BLaER1 treated with 17β-estradiol and CSF1 and Interleukin-3, amounts not matched to agents 10 nM and 100 nM (cell line): ENCODE measurements at regions not wholly inside any gene's neighbourhood (a gene's known extent, or its start where the extent isn't known, plus 50 kb on each side); places are given as distances from the start of the nearest gene placed in this dataset.
"Not testable (repeated sequence)": the region's sequence is repeated elsewhere in the genome, so short reads cannot be mapped to it uniquely, and the experiment has no call there.

Experiments used
- H3K27ac ChIP-seq, 11 experiments: shearing (Covaris generic); formaldehyde crosslinking; 2 replicates each; pipeline ENCODE4 v1.8.1; 2022
- H3K27me3 ChIP-seq, 11 experiments: shearing (Covaris generic); formaldehyde crosslinking; 2 replicates each; pipeline ENCODE4 v1.8.1; 2022
- H3K36me3 ChIP-seq, 11 experiments: shearing (Covaris generic); formaldehyde crosslinking; 2 replicates each; pipeline ENCODE4 v1.8.1; 2022
- H3K4me1 ChIP-seq, 10 experiments: shearing (Covaris generic); formaldehyde crosslinking; 2 replicates each; pipeline ENCODE4 v1.8.1; 2022
- H3K4me2 ChIP-seq, 11 experiments: shearing (Covaris generic); formaldehyde crosslinking; 2 replicates each; pipeline ENCODE4 v1.8.1; 2022
- H3K4me3 ChIP-seq, 10 experiments: shearing (Covaris generic); formaldehyde crosslinking; 2 replicates each; pipeline ENCODE4 v1.8.1; 2022
- H3K9ac ChIP-seq, 11 experiments: shearing (Covaris generic); formaldehyde crosslinking; 2 replicates each; pipeline ENCODE4 v1.8.1; 2022
- H3K9me3 ChIP-seq, 11 experiments: shearing (Covaris generic); formaldehyde crosslinking; replicated peaks in 1 of 11; 2 replicates each; pipeline ENCODE4 v1.8.1; 2022
- H4K20me1 ChIP-seq, 11 experiments: shearing (Covaris generic); formaldehyde crosslinking; 2 replicates each; pipeline ENCODE4 v1.8.1; 2022
- Cebpa-rat ChIP-seq, 11 experiments: shearing (Covaris generic); IDR thresholded peaks; 2 replicates each; pipeline ENCODE4 v1.8.1; 2022

- H4K20me1 ChIP-seq: no peaks in the 10 kb centered on the region
- no peak overlapping the region for H3K4me3 ChIP-seq
- no peak overlapping the region for H3K4me2 ChIP-seq
- TF ChIP-seq Cebpa-rat (IDR thresholded peaks at IDR 0.05): no peak
- H3K9ac ChIP-seq: no peak overlapping the region
- H3K27me3 ChIP-seq: no peaks in the 10 kb centered on the region
- H3K27ac ChIP-seq: no peak overlapping the region
- H3K36me3 ChIP-seq: no peaks in the 10 kb centered on the region
- H3K9me3 ChIP-seq: no peaks in the 10 kb centered on the region
- H3K4me1 ChIP-seq: peaks cover 6 to 50% (median 12%) of the 10 kb centered on the region in 10 experiments; a peak in 19 of 20 replicates
Observed at GRCh38 chr9:75456698-75457097, 368.4 kb downstream of the OSTF1 start.

- Histone ChIP-seq H3K4me1 (peaks cover 6 to 41% (median 12%) of the 10 kb centered on the region in 10 experiments; a peak in 19 of 20 replicates), H3K4me2 (no peak overlapping the region), H3K9ac (no peak overlapping the region), H3K27me3 (no peaks in the 10 kb centered on the region), H3K36me3 (no peaks in the 10 kb centered on the region), H3K4me3 (no peak overlapping the region), H3K27ac (no peak overlapping the region), H3K9me3 (no peaks in the 10 kb centered on the region), H4K20me1 (no peaks in the 10 kb centered on the region)
- TF ChIP-seq Cebpa-rat (IDR thresholded peaks at IDR 0.05): no peak
Observed at GRCh38 chr9:75457474-75458011, 369.2 kb downstream of the OSTF1 start.

- peaks cover 6 to 23% (median 12%) of the 10 kb centered on the region in 10 experiments; a peak in 19 of 20 replicates for H3K4me1 ChIP-seq
- not testable (repeated sequence) for H3K9ac ChIP-seq, H3K27ac ChIP-seq, H3K9me3 ChIP-seq, H3K27me3 ChIP-seq, H3K4me3 ChIP-seq, H3K36me3 ChIP-seq, H4K20me1 ChIP-seq, H3K4me2 ChIP-seq
Observed at GRCh38 chr9:75459311-75459710, 371.0 kb downstream of the OSTF1 start.

GRCh38 chr9:75461183-75461582, 372.9 kb downstream of the OSTF1 start:
- no peak overlapping the region for H3K4me2 ChIP-seq
- no peak overlapping the region for H3K4me3 ChIP-seq

GRCh38 chr9:75462866-75463265, 374.6 kb downstream of the OSTF1 start:
- Histone ChIP-seq H3K9me3 (no peaks in the 10 kb centered on the region), H3K4me3 (no peak overlapping the region), H3K36me3 (no peaks in the 10 kb centered on the region), H3K4me2 (no peak overlapping the region), H4K20me1 (no peaks in the 10 kb centered on the region), H3K27ac (no peak overlapping the region), H3K4me1 (no peaks in the 10 kb centered on the region), H3K9ac (no peak overlapping the region), H3K27me3 (no peaks in the 10 kb centered on the region)
- no peak for TF ChIP-seq Cebpa-rat (IDR thresholded peaks at IDR 0.05)

More at GRCh38 chr9:75461183-75461582, 372.9 kb downstream of the OSTF1 start:
- Histone ChIP-seq H3K9ac (no peak overlapping the region), H3K36me3 (no peaks in the 10 kb centered on the region), H3K4me1 (peaks cover 0 to 5% (median 0%) of the 10 kb centered on the region in 10 experiments; a peak in 5 of 20 replicates), H4K20me1 (no peaks in the 10 kb centered on the region), H3K27ac (no peak overlapping the region), H3K27me3 (no peaks in the 10 kb centered on the region), H3K9me3 (no peaks in the 10 kb centered on the region)
- TF ChIP-seq Cebpa-rat (IDR thresholded peaks at IDR 0.05): no peak

- H3K4me3 ChIP-seq: no peak overlapping the region
- no peaks in the 10 kb centered on the region for H3K36me3 ChIP-seq
- H3K4me2 ChIP-seq: no peak overlapping the region
- H3K4me1 ChIP-seq: no peaks in the 10 kb centered on the region
- TF ChIP-seq Cebpa-rat (IDR thresholded peaks at IDR 0.05): no peak
- no peak overlapping the region for H3K27ac ChIP-seq
- no peaks in the 10 kb centered on the region for H4K20me1 ChIP-seq
- H3K27me3 ChIP-seq: no peaks in the 10 kb centered on the region
- no peaks in the 10 kb centered on the region for H3K9me3 ChIP-seq
- H3K9ac ChIP-seq: no peak overlapping the region
Observed at GRCh38 chr9:75463871-75464270, 375.6 kb downstream of the OSTF1 start.

GRCh38 chr9:75464726-75465125, 376.4 kb downstream of the OSTF1 start:
- Histone ChIP-seq H3K4me2 (no peak overlapping the region), H3K9ac (no peak overlapping the region)
- no peak for TF ChIP-seq Cebpa-rat (IDR thresholded peaks at IDR 0.05)

GRCh38 chr9:75467142-75467541, 378.8 kb downstream of the OSTF1 start:
- Histone ChIP-seq H3K27ac (no peak overlapping the region), H3K4me3 (no peak overlapping the region), H3K9me3 (no peaks in the 10 kb centered on the region), H3K27me3 (no peaks in the 10 kb centered on the region), H3K4me1 (peaks cover 12 to 17% (median 16%) of the 10 kb centered on the region in 10 experiments), H3K36me3 (no peaks in the 10 kb centered on the region), H4K20me1 (no peaks in the 10 kb centered on the region), H3K4me2 (no peak overlapping the region), H3K9ac (no peak overlapping the region)
- no peak for TF ChIP-seq Cebpa-rat (IDR thresholded peaks at IDR 0.05)

More at GRCh38 chr9:75464726-75465125, 376.4 kb downstream of the OSTF1 start:
- H3K36me3 ChIP-seq: no peaks in the 10 kb centered on the region
- no peaks in the 10 kb centered on the region for H3K27me3 ChIP-seq
- no peaks in the 10 kb centered on the region for H3K9me3 ChIP-seq
- no peak overlapping the region for H3K27ac ChIP-seq
- no peaks in the 10 kb centered on the region for H4K20me1 ChIP-seq
- no peaks in the 10 kb centered on the region for H3K4me1 ChIP-seq
- no peak overlapping the region for H3K4me3 ChIP-seq

- Histone ChIP-seq H3K4me3 (no peak overlapping the region), H4K20me1 (no peaks in the 10 kb centered on the region), H3K27ac (no peak overlapping the region; a peak in 1 of 22 replicates), H3K4me1 (peaks cover 12 to 20% (median 18%) of the 10 kb centered on the region in 10 experiments), H3K36me3 (no peaks in the 10 kb centered on the region), H3K9ac (no peak overlapping the region), H3K9me3 (peaks cover 0 to 2% (median 0%) of the 10 kb centered on the region in 11 experiments; a peak in 2 of 22 replicates), H3K27me3 (no peaks in the 10 kb centered on the region), H3K4me2 (peak overlapping the region; percentile 37 to 82 (median 73); a peak in 21 of 22 replicates)
- no peak for TF ChIP-seq Cebpa-rat (IDR thresholded peaks at IDR 0.05)
Observed at GRCh38 chr9:75471549-75472114, 383.3 kb downstream of the OSTF1 start.

- peaks cover 5 to 12% (median 10%) of the 10 kb centered on the region in 11 experiments; a peak in 19 of 22 replicates for H3K9me3 ChIP-seq
- H3K9ac ChIP-seq: no peak overlapping the region
- peaks cover 0 to 10% (median under 1%) of the 10 kb centered on the region in 10 experiments; a peak in 7 of 20 replicates for H3K4me1 ChIP-seq
- H3K4me2 ChIP-seq: no peak overlapping the region
- H3K36me3 ChIP-seq: no peaks in the 10 kb centered on the region
- H3K27me3 ChIP-seq: no peaks in the 10 kb centered on the region
- H3K27ac ChIP-seq: no peak overlapping the region
- no peak for TF ChIP-seq Cebpa-rat (IDR thresholded peaks at IDR 0.05)
- no peaks in the 10 kb centered on the region for H4K20me1 ChIP-seq
- H3K4me3 ChIP-seq: no peak overlapping the region
Observed at GRCh38 chr9:75482566-75482965, 394.3 kb downstream of the OSTF1 start.
